ENCODE measurements at regions not wholly inside any gene's neighbourhood (a gene's known extent, or its start where the extent isn't known, plus 50 kb on each side); places are given as distances from the start of the nearest gene placed in this dataset.

- no peaks in the 10 kb centered on the region for H3K27me3 ChIP-seq
- H3K9me3 ChIP-seq, result no peaks in the 10 kb centered on the region
- intact Hi-C loops (cut with DNase I), result no loop called here
- no peak for TF ChIP-seq CTCF (IDR thresholded peaks at IDR 0.05)
- H3K36me3 ChIP-seq, result no peaks in the 10 kb centered on the region
- no peak overlapping the region for H3K27ac ChIP-seq
- no peak for DNase-seq (ENCODE audit: low spot score in 2 of 2)
- H3K4me1 ChIP-seq, result no peaks in the 10 kb centered on the region
- H3K4me3 ChIP-seq, result no peak overlapping the region
These were observed 463.7 kb upstream of the ARHGEF26 start for GRCh38 chr3:153657461-153657860.

- no peaks in the 10 kb centered on the region for H3K4me1 ChIP-seq
- no peak overlapping the region for H3K4me3 ChIP-seq
- no peak for DNase-seq (ENCODE audit: low spot score in 2 of 2)
- no peak for TF ChIP-seq CTCF (IDR thresholded peaks at IDR 0.05)
- no peak overlapping the region for H3K27ac ChIP-seq
- intact Hi-C loops (cut with DNase I), result no loop called here
- H3K9me3 ChIP-seq, result no peaks in the 10 kb centered on the region
- no peaks in the 10 kb centered on the region for H3K27me3 ChIP-seq
- no peaks in the 10 kb centered on the region for H3K36me3 ChIP-seq
These were observed 463.1 kb upstream of the ARHGEF26 start for GRCh38 chr3:153658136-153658535.

GRCh38 chr3:153666991-153667740 lies 454.0 kb upstream of the ARHGEF26 start:
- Histone ChIP-seq H3K4me3 (no peak overlapping the region), H3K4me1 (no peaks in the 10 kb centered on the region), H3K9me3 (no peaks in the 10 kb centered on the region), H3K36me3 (no peaks in the 10 kb centered on the region), H3K27ac (no peak overlapping the region), H3K27me3 (no peaks in the 10 kb centered on the region)
- DNase-seq (ENCODE audit: low spot score in 2 of 2), result no peak
- intact Hi-C loops (cut with DNase I), result no loop called here
- no peak for TF ChIP-seq CTCF (IDR thresholded peaks at IDR 0.05)

- no peaks in the 10 kb centered on the region for H3K36me3 ChIP-seq
- no peak overlapping the region for H3K27ac ChIP-seq
- intact Hi-C loops (cut with DNase I), result no loop called here
- TF ChIP-seq CTCF (IDR thresholded peaks at IDR 0.05), result no peak
- H3K4me3 ChIP-seq, result no peak overlapping the region
- no peaks in the 10 kb centered on the region for H3K4me1 ChIP-seq
- H3K9me3 ChIP-seq, result no peaks in the 10 kb centered on the region
- H3K27me3 ChIP-seq, result no peaks in the 10 kb centered on the region
- no peak for DNase-seq (ENCODE audit: low spot score in 2 of 2)
These were observed 451.7 kb upstream of the ARHGEF26 start for GRCh38 chr3:153669527-153669926.

GRCh38 chr3:153670577-153670976 lies 450.6 kb upstream of the ARHGEF26 start:
- intact Hi-C loops (cut with DNase I), result no loop called here
- DNase-seq (ENCODE audit: low spot score in 2 of 2), result no peak

More at GRCh38 chr3:153670577-153670976, 450.6 kb upstream of the ARHGEF26 start:
- Histone ChIP-seq H3K27ac (no peak overlapping the region), H3K36me3 (no peaks in the 10 kb centered on the region), H3K4me1 (no peaks in the 10 kb centered on the region), H3K27me3 (no peaks in the 10 kb centered on the region), H3K4me3 (no peak overlapping the region), H3K9me3 (no peaks in the 10 kb centered on the region)
- no peak for TF ChIP-seq CTCF (IDR thresholded peaks at IDR 0.05)
